ENCODE measurements at regions not wholly inside any gene's neighbourhood (a gene's known extent, or its start where the extent isn't known, plus 50 kb on each side); places are given as distances from the start of the nearest gene placed in this dataset.

DNA sequence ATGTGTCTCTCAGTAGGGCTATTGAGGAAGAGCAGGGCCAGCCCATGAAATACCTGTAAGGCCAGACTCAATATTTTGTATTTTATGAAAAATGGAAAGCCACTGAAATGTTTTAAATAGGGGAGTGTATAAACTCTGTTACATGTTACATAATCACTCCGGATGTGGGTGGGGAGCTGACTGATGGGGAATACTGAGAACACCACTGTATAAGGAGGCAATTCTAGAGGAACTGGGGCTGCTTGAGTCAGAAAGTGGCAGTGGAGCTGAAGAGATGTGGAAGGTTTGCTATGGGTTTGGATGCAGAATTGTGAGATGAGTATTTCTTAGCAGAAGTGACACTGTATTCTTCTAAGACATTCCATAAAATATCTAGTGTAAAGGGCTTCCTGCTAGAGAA is 647.8 kb upstream of the LCORL start:
- no peak for TF ChIP-seq JUND (IDR thresholded peaks at IDR 0.05)
- no peak for TF ChIP-seq RAD21 (IDR thresholded peaks at IDR 0.05; ENCODE audit: low read length)
- no peak for TF ChIP-seq CHD2 (IDR thresholded peaks at IDR 0.05; ENCODE audit: low read length, partially characterized antibody)
- TF ChIP-seq, protein P1, sequence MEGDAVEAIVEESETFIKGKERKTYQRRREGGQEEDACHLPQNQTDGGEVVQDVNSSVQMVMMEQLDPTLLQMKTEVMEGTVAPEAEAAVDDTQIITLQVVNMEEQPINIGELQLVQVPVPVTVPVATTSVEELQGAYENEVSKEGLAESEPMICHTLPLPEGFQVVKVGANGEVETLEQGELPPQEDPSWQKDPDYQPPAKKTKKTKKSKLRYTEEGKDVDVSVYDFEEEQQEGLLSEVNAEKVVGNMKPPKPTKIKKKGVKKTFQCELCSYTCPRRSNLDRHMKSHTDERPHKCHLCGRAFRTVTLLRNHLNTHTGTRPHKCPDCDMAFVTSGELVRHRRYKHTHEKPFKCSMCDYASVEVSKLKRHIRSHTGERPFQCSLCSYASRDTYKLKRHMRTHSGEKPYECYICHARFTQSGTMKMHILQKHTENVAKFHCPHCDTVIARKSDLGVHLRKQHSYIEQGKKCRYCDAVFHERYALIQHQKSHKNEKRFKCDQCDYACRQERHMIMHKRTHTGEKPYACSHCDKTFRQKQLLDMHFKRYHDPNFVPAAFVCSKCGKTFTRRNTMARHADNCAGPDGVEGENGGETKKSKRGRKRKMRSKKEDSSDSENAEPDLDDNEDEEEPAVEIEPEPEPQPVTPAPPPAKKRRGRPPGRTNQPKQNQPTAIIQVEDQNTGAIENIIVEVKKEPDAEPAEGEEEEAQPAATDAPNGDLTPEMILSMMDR (IDR thresholded peaks at IDR 0.05), result no peak
- no peak for TF ChIP-seq MXI1 (IDR thresholded peaks at IDR 0.05; ENCODE audit: low read depth, low read length)
- TF ChIP-seq TAF1 (IDR thresholded peaks at IDR 0.05; ENCODE audit: borderline replicate concordance, low read depth, low read length), result no peak
- no peak for TF ChIP-seq POLR2AphosphoS5 (IDR thresholded peaks at IDR 0.05; ENCODE audit: low read depth, low read length)
- TF ChIP-seq, protein P2, sequence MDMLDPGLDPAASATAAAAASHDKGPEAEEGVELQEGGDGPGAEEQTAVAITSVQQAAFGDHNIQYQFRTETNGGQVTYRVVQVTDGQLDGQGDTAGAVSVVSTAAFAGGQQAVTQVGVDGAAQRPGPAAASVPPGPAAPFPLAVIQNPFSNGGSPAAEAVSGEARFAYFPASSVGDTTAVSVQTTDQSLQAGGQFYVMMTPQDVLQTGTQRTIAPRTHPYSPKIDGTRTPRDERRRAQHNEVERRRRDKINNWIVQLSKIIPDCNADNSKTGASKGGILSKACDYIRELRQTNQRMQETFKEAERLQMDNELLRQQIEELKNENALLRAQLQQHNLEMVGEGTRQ (IDR thresholded peaks at IDR 0.05; ENCODE audit: borderline replicate concordance, low read depth, low read length), result no peak
- TF ChIP-seq EP300 (IDR thresholded peaks at IDR 0.05; ENCODE audit: borderline replicate concordance in 1 of 2, low read depth in 1 of 2, low read length in 1 of 2), result no peak
- TF ChIP-seq, protein P3, sequence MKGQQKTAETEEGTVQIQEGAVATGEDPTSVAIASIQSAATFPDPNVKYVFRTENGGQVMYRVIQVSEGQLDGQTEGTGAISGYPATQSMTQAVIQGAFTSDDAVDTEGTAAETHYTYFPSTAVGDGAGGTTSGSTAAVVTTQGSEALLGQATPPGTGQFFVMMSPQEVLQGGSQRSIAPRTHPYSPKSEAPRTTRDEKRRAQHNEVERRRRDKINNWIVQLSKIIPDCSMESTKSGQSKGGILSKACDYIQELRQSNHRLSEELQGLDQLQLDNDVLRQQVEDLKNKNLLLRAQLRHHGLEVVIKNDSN (IDR thresholded peaks at IDR 0.05; ENCODE audit: borderline replicate concordance, low read depth), result no peak
- no peak for TF ChIP-seq FOXJ3 (CRISPR knock-in tag; IDR thresholded peaks at IDR 0.05)
- TF ChIP-seq SMC3 (IDR thresholded peaks at IDR 0.05; ENCODE audit: low read depth, low read length), result no peak
- no peak for TF ChIP-seq SIN3A (IDR thresholded peaks at IDR 0.05; ENCODE audit: borderline replicate concordance, low read depth, low read length)

Data from SK-N-SH (cell line).